Embryonic facial prominence (tissue), 1 donor: ENCODE measurements at regions not wholly inside any gene's neighbourhood (a gene's known extent, or its start where the extent isn't known, plus 50 kb on each side); places are given as distances from the start of the nearest gene placed in this dataset.
"Not testable (repeated sequence)": the region's sequence is repeated elsewhere in the genome, so short reads cannot be mapped to it uniquely, and the experiment has no call there.

ENCODE experiments used
- DNase-seq: peaks from one replicate; pipeline ENCODE4 v3.0.0-alpha.2; 2016; ENCODE audit errors: extremely low spot score

GRCh38 chr2:83874712-83875430 lies 584.2 kb downstream of the SUCLG1 start:
- DNase-seq, result no peak

GRCh38 chr2:83874066-83874465 lies 585.0 kb downstream of the SUCLG1 start:
- DNase-seq, result no peak

DNA sequence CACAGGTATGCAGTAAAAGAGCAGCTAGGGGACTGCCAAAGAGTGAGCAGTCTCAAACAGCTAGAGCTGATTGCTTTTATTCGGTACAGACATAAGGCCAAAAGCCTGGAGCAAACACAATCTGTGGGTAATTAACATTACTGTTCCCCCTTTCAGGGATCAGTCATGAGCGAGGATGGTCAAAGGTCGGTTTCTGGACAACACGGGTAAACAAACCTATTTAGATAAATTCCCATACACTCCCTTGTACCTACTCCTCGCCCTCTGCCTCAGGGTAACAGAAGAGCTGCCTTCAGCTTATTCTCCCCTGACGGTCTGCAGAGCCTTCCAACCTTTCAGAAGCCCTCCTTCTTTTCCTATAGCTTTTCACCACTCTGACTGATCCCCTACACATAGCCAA lies 586.0 kb downstream of the SUCLG1 start:
- DNase-seq, result no peak

- no peak for DNase-seq
Measured at GRCh38 chr2:83866211-83866610, 592.9 kb downstream of the SUCLG1 start.

- no peak for DNase-seq
Measured at GRCh38 chr2:83862600-83862999, 596.5 kb downstream of the SUCLG1 start.

- DNase-seq, result no peak
Measured at GRCh38 chr2:83860320-83860719, 598.8 kb downstream of the SUCLG1 start.

DNA sequence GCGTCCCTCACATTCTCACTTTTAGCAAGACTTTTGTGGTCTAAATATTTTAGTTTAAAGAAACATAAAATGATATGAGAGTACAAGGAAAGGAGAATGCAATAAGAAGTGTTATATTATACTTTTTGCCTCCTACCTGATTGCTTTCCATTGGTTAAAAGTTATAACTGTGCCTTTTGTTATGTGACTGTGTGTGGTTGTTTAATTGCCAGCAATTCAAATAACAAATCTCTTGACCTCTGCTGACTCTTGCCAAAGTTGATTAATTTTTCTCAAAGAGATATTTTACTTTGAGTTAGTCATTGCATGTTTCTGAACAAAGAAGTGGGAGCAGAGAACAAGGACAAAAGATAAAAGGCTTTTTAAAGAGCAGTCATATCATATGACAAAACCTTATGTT lies 599.5 kb downstream of the SUCLG1 start:
- no peak for DNase-seq

DNA sequence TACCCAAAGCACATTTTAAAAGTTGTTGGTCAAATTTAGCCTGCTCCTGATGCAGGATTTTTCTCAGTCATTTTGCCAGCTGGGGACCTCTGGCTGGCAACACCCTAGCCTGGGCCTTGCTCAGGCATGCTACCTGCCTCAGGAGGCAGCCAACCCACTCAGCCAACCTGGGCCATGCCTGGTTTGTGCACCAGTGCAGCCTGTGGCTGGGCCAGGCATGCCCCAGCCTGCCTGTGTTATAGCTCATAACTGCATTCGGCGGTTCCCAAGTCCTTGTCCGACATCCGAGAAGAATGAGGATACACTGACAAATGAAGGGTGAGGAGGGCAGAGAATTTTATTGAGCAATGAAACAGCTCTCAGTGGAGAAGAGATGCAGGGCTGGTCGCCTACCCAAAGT lies 608.0 kb downstream of the SUCLG1 start:
- no peak for DNase-seq

- DNase-seq, result no peak
Measured at GRCh38 chr2:83850071-83850725, 608.9 kb downstream of the SUCLG1 start.

DNA sequence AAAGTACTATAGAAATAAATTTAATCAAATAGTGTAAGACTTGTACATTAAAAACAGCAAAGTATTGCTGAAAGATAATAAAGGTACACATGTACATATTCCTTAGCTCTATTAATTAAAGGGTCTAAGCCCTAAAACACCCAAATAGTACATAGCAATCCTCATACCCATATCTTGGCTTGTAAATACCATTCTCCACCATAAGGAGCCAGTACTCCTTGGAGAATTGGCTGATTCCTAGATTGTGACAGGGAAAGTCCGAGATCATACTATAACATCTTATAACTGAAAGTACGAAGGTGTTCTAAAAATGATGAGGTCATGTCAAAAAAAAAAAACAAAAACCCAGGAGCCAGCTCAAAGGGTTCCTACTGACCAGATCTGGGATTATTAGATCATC lies 614.6 kb downstream of the SUCLG1 start:
- no peak for DNase-seq

DNA sequence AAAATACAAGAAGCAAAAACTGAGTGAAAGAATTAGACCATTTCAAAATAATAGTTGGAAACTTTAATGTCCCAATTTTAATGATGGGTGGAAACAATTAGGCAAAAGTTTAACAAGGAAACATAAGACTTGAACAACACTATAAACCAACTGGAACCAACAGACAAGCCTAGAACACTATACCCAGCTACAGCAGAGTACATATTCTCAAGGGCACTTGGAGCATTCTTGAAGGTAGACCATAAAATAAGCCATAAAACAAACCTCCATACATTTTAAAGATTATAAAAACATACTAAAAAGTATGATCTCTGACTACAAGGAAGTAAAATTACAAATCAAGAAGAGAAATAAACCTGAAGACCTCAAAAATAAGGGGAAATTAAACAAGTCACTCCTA lies 616.7 kb downstream of the SUCLG1 start:
- no peak for DNase-seq

DNA sequence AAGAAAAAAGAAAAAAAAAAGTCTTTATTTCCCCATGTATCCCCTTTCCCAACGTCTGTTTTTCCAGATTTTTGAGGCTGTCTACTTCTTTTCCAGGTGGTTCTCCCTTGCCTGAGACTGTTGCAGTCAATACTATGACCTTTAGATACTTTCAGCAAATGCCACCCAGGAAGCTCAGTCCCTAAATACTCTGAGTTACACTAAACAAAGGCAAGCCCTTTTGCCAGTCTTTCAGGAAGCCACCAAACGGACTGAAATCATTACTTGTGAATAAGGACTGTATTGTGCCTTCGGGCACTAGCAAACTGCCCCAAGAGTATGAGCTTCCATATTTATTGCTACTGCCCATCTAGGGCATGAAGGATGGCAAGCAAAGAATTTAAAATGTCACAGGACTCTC lies 621.3 kb downstream of the SUCLG1 start:
- no peak for DNase-seq

- no peak for DNase-seq
Measured at GRCh38 chr2:83827618-83828017, 631.5 kb downstream of the SUCLG1 start.

- DNase-seq, result no peak
Measured at GRCh38 chr2:83826577-83826976, 632.5 kb downstream of the SUCLG1 start.

DNA sequence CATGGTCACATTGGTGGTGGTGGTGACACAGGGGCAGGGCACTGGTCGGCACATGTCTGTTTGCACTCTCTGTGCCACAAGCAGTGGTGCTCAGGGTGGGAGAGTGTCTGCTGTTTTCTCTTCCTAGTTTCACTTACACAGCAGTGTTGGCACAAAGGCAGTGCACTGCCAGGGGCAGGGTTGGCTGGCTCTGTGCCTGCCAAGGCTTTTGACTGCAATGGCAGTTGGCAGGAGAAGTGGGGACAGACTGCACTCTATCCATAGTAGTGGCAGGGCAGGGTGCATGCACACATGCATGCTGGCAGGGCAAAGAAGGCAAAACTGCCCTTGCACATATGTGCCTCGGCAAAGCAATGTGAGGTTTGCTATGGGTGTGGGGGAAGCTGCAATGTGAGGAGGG lies 635.9 kb downstream of the SUCLG1 start:
- DNase-seq, result no peak

DNA sequence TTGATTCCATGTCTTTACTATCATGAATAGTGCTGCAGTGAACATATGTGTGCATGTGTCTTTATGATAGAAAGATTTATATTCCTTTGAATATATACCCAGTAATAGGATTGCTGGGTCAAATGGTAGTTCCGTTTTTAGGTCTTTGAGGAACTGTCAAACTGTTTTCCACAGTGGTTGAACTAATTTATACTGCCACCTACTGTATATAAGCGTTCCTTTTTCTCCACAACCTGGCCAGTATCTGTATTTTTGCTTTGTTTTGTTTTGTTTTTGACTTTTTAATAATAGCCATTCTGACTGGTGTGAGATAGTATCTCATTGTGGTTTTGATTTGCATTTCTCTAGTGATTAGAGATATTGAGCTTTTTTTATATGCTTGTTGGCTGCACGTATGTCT lies 641.6 kb downstream of the SUCLG1 start:
- no peak for DNase-seq

DNA sequence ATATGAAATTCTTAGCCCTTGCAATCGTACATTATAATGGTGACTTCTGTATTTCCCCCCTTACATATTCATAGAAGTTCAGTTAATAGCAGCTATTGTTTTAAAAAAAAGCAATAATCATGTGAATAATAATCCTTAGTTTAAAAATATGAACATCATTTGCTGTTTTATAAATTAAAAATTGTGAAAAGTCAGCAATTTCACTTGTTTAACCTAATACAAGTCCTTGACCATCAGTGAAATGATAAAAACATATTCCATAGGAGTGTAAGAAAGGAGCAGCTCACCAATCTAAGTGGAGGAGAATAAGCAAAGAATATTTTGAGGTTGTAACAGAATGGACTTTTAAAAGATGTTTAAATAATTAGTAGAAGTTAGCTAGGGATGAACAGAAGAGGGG lies 650.2 kb downstream of the SUCLG1 start:
- no peak for DNase-seq

DNA sequence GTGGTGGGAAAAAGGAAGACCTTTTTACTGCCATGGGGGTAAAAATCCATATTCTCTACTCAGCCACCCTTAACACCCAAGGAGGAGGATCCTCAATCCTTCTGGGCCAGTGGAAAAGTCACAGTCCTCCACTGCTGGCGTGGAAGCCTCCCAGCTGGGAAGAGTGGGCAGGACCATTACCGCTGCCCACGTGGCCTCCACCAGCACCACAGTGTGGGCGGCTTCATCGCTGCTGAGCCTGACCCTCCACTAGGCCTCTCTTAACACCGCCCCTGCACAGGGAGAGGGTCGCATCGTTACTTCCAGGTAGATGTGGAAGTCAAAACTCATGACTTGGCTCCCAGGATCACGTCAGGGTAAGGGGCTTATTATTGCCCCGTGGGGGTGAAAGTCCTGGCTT lies 656.5 kb downstream of the SUCLG1 start:
- DNase-seq, result no peak

DNA sequence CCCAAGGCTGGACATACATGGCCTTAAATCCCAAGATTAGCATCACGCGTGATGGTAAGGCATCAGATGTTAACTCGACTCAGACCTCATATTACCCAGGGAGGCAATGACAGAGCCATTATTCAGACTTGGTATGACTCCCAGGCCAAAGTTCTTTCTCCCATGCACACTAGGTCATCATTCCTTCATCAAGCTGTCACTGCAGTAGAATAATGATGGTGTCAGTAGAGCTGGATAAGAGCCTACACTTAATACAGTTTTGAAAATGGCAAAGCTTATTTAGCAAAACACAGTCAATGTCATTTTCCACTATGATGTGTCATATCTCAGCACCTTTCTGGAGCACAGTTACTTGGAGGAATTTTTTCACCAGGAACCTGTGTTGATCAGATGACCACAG lies 663.3 kb downstream of the SUCLG1 start:
- DNase-seq, result no peak

DNA sequence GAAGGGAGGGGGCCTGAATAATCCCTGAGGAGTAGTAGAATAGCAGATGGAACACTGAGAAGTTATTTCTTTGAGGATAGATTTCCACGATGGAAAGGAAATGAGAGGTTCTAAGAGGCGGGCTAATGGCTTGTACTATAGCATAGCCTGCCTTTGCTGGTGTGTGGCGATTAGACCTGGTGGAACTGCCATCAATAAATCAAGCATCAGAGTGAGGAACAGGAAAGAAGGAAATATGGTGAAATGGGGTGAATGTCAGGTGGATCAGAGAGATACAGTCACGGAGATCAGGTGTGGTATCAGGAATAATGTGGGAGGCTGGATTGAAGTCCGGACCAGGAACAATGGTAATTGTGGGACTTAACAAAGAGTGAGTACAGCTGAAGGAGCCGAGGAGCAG lies 668.6 kb downstream of the SUCLG1 start:
- not testable (repeated sequence) for DNase-seq

GRCh38 chr2:83789674-83790073 lies 669.4 kb downstream of the SUCLG1 start:
- not testable (repeated sequence) for DNase-seq

DNA sequence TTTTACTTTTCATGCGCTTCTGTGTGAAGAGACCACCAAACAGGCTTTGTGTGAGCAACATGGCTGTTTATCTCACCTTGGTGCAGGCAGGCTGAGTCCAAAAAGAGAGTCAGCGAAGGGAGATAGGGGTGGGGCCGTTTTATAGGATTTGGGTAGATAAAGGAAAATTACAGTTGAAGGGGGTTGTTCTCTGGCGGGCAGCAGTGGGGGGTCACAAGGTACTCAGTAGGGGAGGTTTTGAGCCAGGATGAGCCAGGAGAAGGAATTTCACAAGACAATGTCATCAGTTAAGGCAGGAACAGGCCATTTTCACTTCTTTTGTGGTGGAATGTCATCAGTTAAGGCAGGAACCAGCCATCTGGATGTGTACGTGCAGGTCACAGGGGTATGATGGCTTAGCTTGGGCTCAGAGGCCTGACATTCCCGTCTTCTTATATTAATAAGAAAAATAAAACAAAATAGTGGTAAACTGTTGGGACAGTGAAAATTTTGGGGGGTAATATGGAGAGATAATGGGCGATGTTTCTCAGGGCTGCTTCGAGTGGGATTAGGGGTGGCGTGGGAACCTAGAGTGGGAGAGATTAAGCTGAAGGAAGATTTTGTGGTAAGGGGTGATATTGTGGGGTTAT lies 670.0 kb downstream of the SUCLG1 start:
- DNase-seq, result not testable (repeated sequence)

DNA sequence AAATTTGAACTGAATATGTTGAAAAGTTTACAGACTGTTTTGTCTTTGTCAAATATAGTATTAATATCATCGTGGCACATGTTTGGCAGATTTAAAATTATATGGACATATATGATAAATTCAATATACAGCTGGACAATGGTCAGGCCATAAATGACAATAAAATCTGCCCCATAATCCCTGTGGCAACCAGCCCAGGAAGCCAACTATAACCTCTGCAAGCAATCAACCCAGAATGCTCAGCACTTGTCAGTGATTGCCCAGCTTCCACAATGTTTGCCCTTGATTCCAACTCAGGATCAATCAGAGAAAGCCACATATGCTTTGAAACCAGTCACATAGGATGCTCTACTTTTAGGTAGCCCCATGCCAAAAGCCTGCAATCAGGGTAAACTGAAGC lies 671.9 kb downstream of the SUCLG1 start:
- DNase-seq, result no peak
